HG03565 (cell line): ENCODE measurements at regions not wholly inside any gene's neighbourhood (a gene's known extent, or its start where the extent isn't known, plus 50 kb on each side); places are given as distances from the start of the nearest gene placed in this dataset.
"Not testable (repeated sequence)": the region's sequence is repeated elsewhere in the genome, so short reads cannot be mapped to it uniquely, and the experiment has no call there.

Source experiments
- ATAC-seq: cut with Tn5 transposase; IDR thresholded peaks from one replicate; pipeline ENCODE4 v1.9.1; 2021; ENCODE audit warnings: mild to moderate bottlenecking, moderate library complexity; ENCODE audit not compliant: unreplicated experiment

DNA sequence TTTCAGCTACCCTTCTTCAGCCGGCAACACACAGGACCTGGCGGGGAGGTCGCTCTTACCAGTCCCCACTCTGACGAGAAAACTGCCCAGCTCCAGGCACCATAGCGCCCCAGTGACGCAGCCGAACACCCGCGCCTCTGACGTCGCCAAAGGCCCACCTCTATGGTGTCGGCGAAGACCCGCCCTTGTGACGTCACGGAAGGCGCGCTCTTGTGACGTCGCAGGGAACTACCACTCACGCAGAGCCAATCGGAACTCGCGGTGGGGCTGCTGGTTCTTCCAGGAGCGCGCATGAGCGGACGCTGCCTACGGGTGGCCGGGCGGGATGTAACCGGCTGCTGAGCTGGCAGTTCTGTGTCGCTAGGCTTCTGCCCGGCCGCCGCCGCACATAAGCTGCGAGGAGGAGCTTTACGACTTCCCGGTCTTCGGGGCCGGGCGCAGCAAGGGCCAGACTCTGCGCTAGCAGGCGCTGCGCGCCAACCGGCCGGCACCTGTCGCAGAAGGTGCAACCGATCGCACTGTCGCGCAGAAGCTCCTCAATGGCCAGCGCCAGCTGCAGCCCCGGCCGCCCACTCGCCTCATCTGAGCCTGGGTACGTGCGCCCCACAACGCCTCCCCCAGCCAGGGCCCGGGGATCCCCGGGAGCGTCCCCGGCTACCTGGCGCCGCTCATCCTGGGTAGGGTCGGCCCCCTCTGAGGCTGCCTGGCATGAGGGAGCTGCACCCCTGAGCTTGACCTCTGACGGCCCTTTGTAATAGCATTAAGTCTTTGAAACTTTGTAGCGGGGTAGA is 121.3 kb upstream of the FBXO28 start:
- ATAC-seq, result peak; percentile 100

- ATAC-seq, result not testable (repeated sequence)
These were observed 122.5 kb upstream of the FBXO28 start for GRCh38 chr1:223991297-223991857.

DNA sequence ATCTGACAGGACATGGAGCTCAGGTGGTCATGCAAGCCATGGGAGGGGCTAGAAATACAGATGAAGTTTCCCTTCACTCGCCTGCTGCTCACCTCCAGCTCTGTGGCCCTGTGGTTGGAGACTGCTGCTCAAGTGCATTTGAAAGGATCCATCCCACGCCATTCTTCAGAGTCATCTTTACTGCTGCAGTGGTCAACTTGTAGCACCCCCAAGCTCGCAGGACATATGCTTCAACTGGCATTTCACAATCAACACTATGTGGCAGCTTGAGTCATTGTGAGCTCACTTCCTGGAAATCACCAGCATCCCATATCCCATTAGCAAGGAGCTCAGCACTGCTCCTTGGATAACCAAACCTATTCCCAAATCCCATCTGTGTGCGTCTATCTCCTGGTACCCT is 116.2 kb upstream of the TP53BP2 start:
- ATAC-seq, result not testable (repeated sequence)

GRCh38 chr1:223952801-223953200 is 107.1 kb upstream of the TP53BP2 start:
- not testable (repeated sequence) for ATAC-seq

DNA sequence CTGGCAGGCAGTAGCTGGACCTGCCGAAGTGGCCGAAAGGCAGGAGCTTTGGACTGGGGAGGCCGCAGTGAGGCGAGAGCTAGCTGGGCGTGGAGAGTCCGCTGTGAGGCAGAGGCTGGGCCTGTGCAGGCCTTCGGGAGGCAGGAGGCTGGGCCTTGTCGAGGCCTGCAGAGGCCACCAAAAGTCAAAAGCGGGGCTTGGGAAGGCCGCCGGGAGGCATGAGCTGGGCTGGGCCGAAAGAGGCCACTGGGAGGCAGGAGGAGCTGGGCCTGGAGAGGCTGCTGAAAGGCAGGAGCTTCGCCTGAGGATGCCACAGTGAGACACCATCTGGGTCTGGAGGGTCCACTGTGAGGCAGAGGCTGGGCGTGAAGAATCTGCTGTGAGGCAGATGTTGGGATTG is 105.8 kb upstream of the TP53BP2 start:
- not testable (repeated sequence) for ATAC-seq

- ATAC-seq, result not testable (repeated sequence)
These were observed 104.2 kb upstream of the TP53BP2 start for GRCh38 chr1:223949944-223950343.

DNA sequence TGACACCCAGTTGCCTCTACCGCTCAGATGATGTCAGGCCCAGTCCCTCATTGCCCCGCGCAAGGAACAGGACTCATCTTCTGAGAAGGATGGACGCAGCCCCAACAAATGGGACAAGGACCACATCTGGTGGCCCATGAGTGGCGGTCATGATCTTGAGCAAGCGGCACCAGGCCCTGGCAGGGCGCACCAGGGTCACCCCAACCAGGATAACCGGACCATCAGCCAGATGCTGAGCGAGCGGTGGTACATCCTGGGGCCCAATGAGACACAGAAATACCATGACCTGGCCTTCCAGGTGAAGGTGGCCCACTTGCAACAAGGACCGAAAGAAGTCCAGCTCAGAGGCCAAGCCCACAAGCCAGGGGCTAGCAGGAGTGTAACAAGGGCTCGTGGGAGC is 102.3 kb upstream of the TP53BP2 start:
- not testable (repeated sequence) for ATAC-seq

GRCh38 chr1:223936592-223936991 is 90.8 kb upstream of the TP53BP2 start:
- ATAC-seq, result not testable (repeated sequence)

GRCh38 chr1:223931476-223931875 is 85.7 kb upstream of the TP53BP2 start:
- ATAC-seq, result not testable (repeated sequence)

GRCh38 chr1:223920805-223921204 is 75.1 kb upstream of the TP53BP2 start:
- ATAC-seq, result not testable (repeated sequence)

DNA sequence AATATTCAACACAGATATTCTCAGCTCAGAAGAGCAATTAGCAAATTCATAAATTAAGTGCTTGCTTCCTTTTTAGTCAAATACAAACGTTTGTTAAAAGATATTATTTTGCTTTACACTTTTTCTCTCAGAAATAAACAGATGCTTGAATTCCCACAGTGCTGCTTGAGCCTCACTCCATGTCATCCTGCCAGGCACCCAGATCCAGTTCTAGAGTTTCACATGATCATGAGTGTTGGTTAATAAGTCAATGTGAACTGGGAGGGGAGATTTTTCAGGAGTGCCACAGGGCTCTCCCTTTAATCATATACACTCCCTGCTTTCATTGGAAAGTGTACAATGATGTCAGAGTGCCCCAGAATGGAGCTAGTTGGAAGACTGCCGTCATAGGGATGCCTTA is 69.7 kb upstream of the TP53BP2 start:
- ATAC-seq, result not testable (repeated sequence)

DNA sequence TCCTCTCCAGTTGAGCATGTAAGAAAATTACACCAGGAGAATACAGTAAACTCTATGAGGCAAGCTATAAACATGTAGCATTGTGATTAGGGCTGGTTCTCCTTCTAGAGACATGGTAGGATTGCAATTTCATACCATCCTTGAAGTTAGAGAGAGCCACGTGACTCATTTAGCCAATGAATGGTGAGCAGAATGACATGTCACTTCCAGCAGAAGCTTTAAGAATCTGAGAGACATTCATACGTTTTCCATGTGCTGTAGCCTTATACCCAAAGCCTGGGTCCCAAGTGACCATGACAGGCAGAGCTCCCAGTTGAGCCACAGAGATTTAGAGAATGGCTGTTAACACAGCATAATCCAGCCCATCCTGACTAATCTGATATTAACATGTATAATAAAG is 68.0 kb upstream of the TP53BP2 start:
- not testable (repeated sequence) for ATAC-seq

- ATAC-seq, result not testable (repeated sequence)
These were observed 62.3 kb upstream of the TP53BP2 start for GRCh38 chr1:223907943-223908587.

- not testable (repeated sequence) for ATAC-seq
These were observed 57.5 kb upstream of the TP53BP2 start for GRCh38 chr1:223903221-223903620.

DNA sequence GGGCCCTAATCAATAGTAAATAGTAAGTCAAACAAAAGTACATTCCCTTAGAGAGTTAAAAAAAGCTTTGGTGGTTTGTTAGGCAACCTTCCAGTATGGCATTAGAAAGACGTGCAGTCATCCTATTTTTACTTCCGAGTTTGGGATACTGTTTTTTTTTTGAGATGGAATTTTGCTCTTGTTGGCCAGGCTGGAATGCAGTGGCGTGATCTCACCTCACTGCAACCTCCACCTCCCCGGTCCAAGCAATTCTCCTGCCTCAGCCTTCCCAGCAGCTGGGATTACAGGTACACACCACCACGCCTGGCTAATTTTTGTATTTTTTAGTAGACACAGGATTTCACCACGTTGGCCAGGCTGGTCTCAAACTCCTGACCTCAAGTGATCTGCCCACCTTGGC is 54.0 kb upstream of the TP53BP2 start:
- not testable (repeated sequence) for ATAC-seq

GRCh38 chr1:223897097-223897496 is 51.4 kb upstream of the TP53BP2 start:
- ATAC-seq, result not testable (repeated sequence)

- not testable (repeated sequence) for ATAC-seq
These were observed 50.2 kb upstream of the TP53BP2 start for GRCh38 chr1:223895950-223896349.
